NCI-H2196 treated with DMSO at 0.1 percent for 48 hours (cell line): ENCODE measurements at regions not wholly inside any gene's neighbourhood (a gene's known extent, or its start where the extent isn't known, plus 50 kb on each side); places are given as distances from the start of the nearest gene placed in this dataset.
"Not testable (repeated sequence)": the region's sequence is repeated elsewhere in the genome, so short reads cannot be mapped to it uniquely, and the experiment has no call there.

Source experiments
- DNase-seq: peaks from one replicate; lab custom pipeline; 2025; ENCODE audit not compliant: unreplicated experiment; lab: John Stamatoyannopoulos, UW

- DNase-seq = no peak
These were observed 638.8 kb downstream of the LRRC70 start for GRCh38 chr5:63217422-63217821.

- no peak for DNase-seq
These were observed 634.6 kb downstream of the LRRC70 start for GRCh38 chr5:63213256-63213655.

- no peak for DNase-seq
These were observed 633.0 kb downstream of the LRRC70 start for GRCh38 chr5:63211448-63212132.

GRCh38 chr5:63205976-63206375 is 627.4 kb downstream of the LRRC70 start:
- no peak for DNase-seq

GRCh38 chr5:63201738-63202137 is 623.1 kb downstream of the LRRC70 start:
- DNase-seq = no peak

GRCh38 chr5:63194126-63194525 is 615.5 kb downstream of the LRRC70 start:
- no peak for DNase-seq

- DNase-seq = not testable (repeated sequence)
These were observed 601.6 kb downstream of the LRRC70 start for GRCh38 chr5:63180190-63180589.

- no peak for DNase-seq
These were observed 597.2 kb downstream of the LRRC70 start for GRCh38 chr5:63175850-63176249.

- no peak for DNase-seq
These were observed 591.9 kb downstream of the LRRC70 start for GRCh38 chr5:63170486-63170885.

- DNase-seq = no peak
These were observed 586.4 kb downstream of the LRRC70 start for GRCh38 chr5:63164838-63165535.

- no peak for DNase-seq
These were observed 585.7 kb downstream of the LRRC70 start for GRCh38 chr5:63164339-63164738.

- no peak for DNase-seq
These were observed 576.7 kb downstream of the LRRC70 start for GRCh38 chr5:63155310-63155631.

- DNase-seq = no peak
These were observed 576.1 kb downstream of the LRRC70 start for GRCh38 chr5:63154476-63155309.

- no peak for DNase-seq
These were observed 574.3 kb downstream of the LRRC70 start for GRCh38 chr5:63152871-63153270.

- DNase-seq = no peak
These were observed 566.5 kb downstream of the LRRC70 start for GRCh38 chr5:63145167-63145566.

- no peak for DNase-seq
These were observed 563.0 kb downstream of the LRRC70 start for GRCh38 chr5:63141591-63141990.

GRCh38 chr5:63135291-63135690 is 556.7 kb downstream of the LRRC70 start:
- no peak for DNase-seq

GRCh38 chr5:63131626-63132285 is 553.1 kb downstream of the LRRC70 start:
- DNase-seq = no peak

GRCh38 chr5:63128761-63129160 is 550.1 kb downstream of the LRRC70 start:
- DNase-seq = no peak

GRCh38 chr5:63128018-63128417 is 549.4 kb downstream of the LRRC70 start:
- DNase-seq = no peak

GRCh38 chr5:63127054-63127453 is 548.4 kb downstream of the LRRC70 start:
- DNase-seq = no peak
